Uterus (tissue), 3 donors: ENCODE measurements at regions not wholly inside any gene's neighbourhood (a gene's known extent, or its start where the extent isn't known, plus 50 kb on each side); places are given as distances from the start of the nearest gene placed in this dataset.

Experiments used
- DNase-seq, 2 donors: peaks; one replicate each; pipeline ENCODE4 v3.0.0-alpha.2; 2019 to 2020
- H3K27ac ChIP-seq, 2 donors: fragments of 200-600 bp; sonication (generic); 1 replicate in 1 of 2; 2 replicates in 1 of 2; pipeline ENCODE4 v1.5.1; 2016 to 2018
- H3K27me3 ChIP-seq, 2 donors: fragments of 200-600 bp; sonication (generic); one replicate each; pipeline ENCODE4 v1.5.1; 2018 to 2019; ENCODE audit warnings: control low read depth in 1 of 2
- H3K36me3 ChIP-seq, 2 donors: fragments of 200-600 bp; sonication (generic); one replicate each; pipeline ENCODE4 v1.5.1; 2019; ENCODE audit warnings: control low read depth in 1 of 2
- H3K4me1 ChIP-seq, 2 donors: fragments of 200-600 bp; sonication (generic); one replicate each; pipeline ENCODE4 v1.5.1; 2018 to 2019; ENCODE audit warnings: control low read depth in 1 of 2
- H3K4me3 ChIP-seq, 2 donors: fragments of 200-600 bp; sonication (generic); 1 replicate in 1 of 2; 2 replicates in 1 of 2; pipeline ENCODE4 v1.5.1; 2018 to 2019; ENCODE audit warnings: mild to moderate bottlenecking in 1 of 2
- H3K9me3 ChIP-seq, 2 donors: fragments of 200-600 bp; sonication (generic); one replicate each; pipeline ENCODE4 v1.5.1; 2019; ENCODE audit warnings: control low read depth in 1 of 2
- CTCF ChIP-seq, 4 experiments: fragments of 200-600 bp in 2 of 4; fragments of 450-650 bp in 2 of 4; sonication (generic) in 2 of 4; IDR thresholded peaks; one replicate each; pipeline ENCODE4 v1.5.1; 2016 to 2019; ENCODE audit warnings: antibody characterized with exemption in 4 of 4, mild to moderate bottlenecking in 2 of 4, moderate library complexity in 1 of 4
- POLR2A ChIP-seq, 2 donors: fragments of 450-650 bp; IDR thresholded peaks; one replicate each; pipeline ENCODE4 v1.6.1; 2016; ENCODE audit warnings: antibody characterized with exemption in 2 of 2, mild to moderate bottlenecking in 1 of 2, moderate library complexity in 1 of 2
- intact Hi-C: fragments of 100-400 bp; cut with DNase I; formaldehyde crosslinking; loops from one replicate; pipeline ENCODE4 v1.15.1; 2023; ENCODE audit warnings: low total_unique reads
- donor health status: DM: yes; HTN: yes; CAD: no.

- no peaks in the 10 kb centered on the region for H3K27me3 ChIP-seq
- no peak overlapping the region for H3K27ac ChIP-seq
- H3K9me3 ChIP-seq: no peaks in the 10 kb centered on the region
- no peak for TF ChIP-seq CTCF (IDR thresholded peaks at IDR 0.05)
- TF ChIP-seq POLR2A (IDR thresholded peaks at IDR 0.05): no peak
- H3K36me3 ChIP-seq: no peaks in the 10 kb centered on the region
- intact Hi-C loops: no loop called here
- no peak for DNase-seq
- H3K4me1 ChIP-seq: no peaks in the 10 kb centered on the region
- no peak overlapping the region for H3K4me3 ChIP-seq
These were observed 128.2 kb upstream of the COX10 start for GRCh38 chr17:13940858-13941665.

- H3K9me3 ChIP-seq: no peaks in the 10 kb centered on the region
- H3K4me3 ChIP-seq: no peak overlapping the region
These were observed 127.5 kb upstream of the COX10 start for GRCh38 chr17:13941781-13942180.

GRCh38 chr17:13943909-13944308 is 125.4 kb upstream of the COX10 start:
- Histone ChIP-seq H3K4me1 (no peaks in the 10 kb centered on the region), H3K27me3 (no peaks in the 10 kb centered on the region), H3K9me3 (no peaks in the 10 kb centered on the region), H3K27ac (no peak overlapping the region), H3K4me3 (no peak overlapping the region), H3K36me3 (no peaks in the 10 kb centered on the region)
- DNase-seq: no peak
- TF ChIP-seq POLR2A (IDR thresholded peaks at IDR 0.05) (no peak), CTCF (IDR thresholded peaks at IDR 0.05) (no peak)
- intact Hi-C loops: no loop called here

More at GRCh38 chr17:13941781-13942180, 127.5 kb upstream of the COX10 start:
- DNase-seq: no peak
- no peak overlapping the region for H3K27ac ChIP-seq
- H3K36me3 ChIP-seq: no peaks in the 10 kb centered on the region
- intact Hi-C loops: no loop called here
- TF ChIP-seq CTCF (IDR thresholded peaks at IDR 0.05): no peak
- TF ChIP-seq POLR2A (IDR thresholded peaks at IDR 0.05): no peak
- H3K4me1 ChIP-seq: no peaks in the 10 kb centered on the region
- no peaks in the 10 kb centered on the region for H3K27me3 ChIP-seq

GRCh38 chr17:13947499-13947898 is 121.8 kb upstream of the COX10 start:
- Histone ChIP-seq H3K27ac (no peak overlapping the region), H3K9me3 (no peaks in the 10 kb centered on the region), H3K36me3 (no peaks in the 10 kb centered on the region), H3K27me3 (no peaks in the 10 kb centered on the region), H3K4me3 (no peak overlapping the region), H3K4me1 (no peaks in the 10 kb centered on the region)
- no peak for TF ChIP-seq CTCF (IDR thresholded peaks at IDR 0.05)
- TF ChIP-seq POLR2A (IDR thresholded peaks at IDR 0.05): no peak
- intact Hi-C loops: no loop called here
- DNase-seq: no peak

- no peaks in the 10 kb centered on the region for H3K9me3 ChIP-seq
- TF ChIP-seq CTCF (IDR thresholded peaks at IDR 0.05) (no peak), POLR2A (IDR thresholded peaks at IDR 0.05) (no peak)
- intact Hi-C loops: no loop called here
- no peaks in the 10 kb centered on the region for H3K36me3 ChIP-seq
- H3K4me3 ChIP-seq: no peak overlapping the region
- no peaks in the 10 kb centered on the region for H3K27me3 ChIP-seq
- no peak overlapping the region for H3K27ac ChIP-seq
- no peak for DNase-seq
- H3K4me1 ChIP-seq: no peaks in the 10 kb centered on the region
These were observed 117.1 kb upstream of the COX10 start for GRCh38 chr17:13952009-13952750.
